ENCODE measurements at regions not wholly inside any gene's neighbourhood (a gene's known extent, or its start where the extent isn't known, plus 50 kb on each side); places are given as distances from the start of the nearest gene placed in this dataset.
"Not testable (repeated sequence)": the region's sequence is repeated elsewhere in the genome, so short reads cannot be mapped to it uniquely, and the experiment has no call there.

DNA sequence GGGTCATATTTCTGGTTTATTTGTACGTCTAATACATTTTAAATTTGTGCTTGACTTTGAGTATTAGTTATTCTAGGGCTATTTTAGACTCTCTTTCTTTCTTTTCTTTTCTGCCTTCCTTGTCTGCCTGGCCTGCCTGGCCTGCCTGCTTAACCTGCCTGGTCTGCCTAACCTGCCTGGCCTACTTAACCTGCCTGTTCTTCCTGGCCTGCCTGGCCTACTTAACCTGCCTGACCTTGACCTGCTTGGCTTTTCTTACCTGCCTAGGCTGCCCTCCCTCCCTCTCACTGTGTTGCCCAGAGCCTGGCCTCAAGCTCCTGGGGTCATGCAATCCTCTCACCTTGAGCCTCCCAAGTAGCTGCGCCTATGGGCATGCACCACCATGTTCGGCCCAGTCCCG, 83.7 kb downstream of the PMAIP1 start:
- DNase-seq (ENCODE audit: extremely low spot score) = no peak
- ChIA-PET POLR2A (no interaction called here), CTCF (interaction anchor here (0.6 kb wide), 1 partner anchor 12 kb away, joined by 3 read pairs; no protein-coding TSS in a partner anchor)
- TF ChIP-seq, protein P1, sequence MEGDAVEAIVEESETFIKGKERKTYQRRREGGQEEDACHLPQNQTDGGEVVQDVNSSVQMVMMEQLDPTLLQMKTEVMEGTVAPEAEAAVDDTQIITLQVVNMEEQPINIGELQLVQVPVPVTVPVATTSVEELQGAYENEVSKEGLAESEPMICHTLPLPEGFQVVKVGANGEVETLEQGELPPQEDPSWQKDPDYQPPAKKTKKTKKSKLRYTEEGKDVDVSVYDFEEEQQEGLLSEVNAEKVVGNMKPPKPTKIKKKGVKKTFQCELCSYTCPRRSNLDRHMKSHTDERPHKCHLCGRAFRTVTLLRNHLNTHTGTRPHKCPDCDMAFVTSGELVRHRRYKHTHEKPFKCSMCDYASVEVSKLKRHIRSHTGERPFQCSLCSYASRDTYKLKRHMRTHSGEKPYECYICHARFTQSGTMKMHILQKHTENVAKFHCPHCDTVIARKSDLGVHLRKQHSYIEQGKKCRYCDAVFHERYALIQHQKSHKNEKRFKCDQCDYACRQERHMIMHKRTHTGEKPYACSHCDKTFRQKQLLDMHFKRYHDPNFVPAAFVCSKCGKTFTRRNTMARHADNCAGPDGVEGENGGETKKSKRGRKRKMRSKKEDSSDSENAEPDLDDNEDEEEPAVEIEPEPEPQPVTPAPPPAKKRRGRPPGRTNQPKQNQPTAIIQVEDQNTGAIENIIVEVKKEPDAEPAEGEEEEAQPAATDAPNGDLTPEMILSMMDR (IDR thresholded peaks at IDR 0.05; ENCODE audit: control extremely low read depth, extremely low read depth, low read depth, missing control alignments) = no peak

DNA sequence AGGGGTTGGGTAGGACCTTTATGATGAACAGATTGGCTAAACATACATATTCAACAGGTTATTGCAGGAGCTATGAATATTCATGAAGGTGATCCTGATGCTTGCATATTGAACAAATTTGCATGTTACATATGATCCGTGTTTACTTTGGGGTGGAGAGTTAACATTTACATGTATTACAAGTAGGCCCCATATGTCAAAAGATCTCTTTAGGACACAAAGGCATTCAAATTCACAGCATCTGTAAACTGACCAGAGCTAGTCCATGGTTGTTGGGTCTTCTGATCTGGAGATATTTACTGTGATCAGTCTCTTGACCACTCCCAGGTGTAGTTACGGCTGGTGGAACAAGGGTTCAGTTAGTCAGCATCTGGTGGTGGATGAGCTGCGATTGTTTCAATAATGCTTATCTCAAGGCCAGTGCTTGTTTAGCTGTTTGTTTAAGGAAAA, 80.4 kb downstream of the PMAIP1 start:
- POLR2A ChIA-PET = interaction anchor here (0.6 to 2.1 kb wide), 2 partner anchors 80 to 104 kb away, joined by 6 to 10 read pairs; partner anchors contain the start of gene PMAIP1
- DNase-seq (ENCODE audit: extremely low spot score) = no peak
- TF ChIP-seq, protein P1 (IDR thresholded peaks at IDR 0.05; ENCODE audit: control extremely low read depth, extremely low read depth, low read depth, missing control alignments) = no peak
- CTCF ChIA-PET = interaction anchor here (1.0 to 4.4 kb wide), 10 partner anchors 8 to 157 kb away, joined by 3 to 39 read pairs (median 3); no protein-coding TSS in a partner anchor

DNA sequence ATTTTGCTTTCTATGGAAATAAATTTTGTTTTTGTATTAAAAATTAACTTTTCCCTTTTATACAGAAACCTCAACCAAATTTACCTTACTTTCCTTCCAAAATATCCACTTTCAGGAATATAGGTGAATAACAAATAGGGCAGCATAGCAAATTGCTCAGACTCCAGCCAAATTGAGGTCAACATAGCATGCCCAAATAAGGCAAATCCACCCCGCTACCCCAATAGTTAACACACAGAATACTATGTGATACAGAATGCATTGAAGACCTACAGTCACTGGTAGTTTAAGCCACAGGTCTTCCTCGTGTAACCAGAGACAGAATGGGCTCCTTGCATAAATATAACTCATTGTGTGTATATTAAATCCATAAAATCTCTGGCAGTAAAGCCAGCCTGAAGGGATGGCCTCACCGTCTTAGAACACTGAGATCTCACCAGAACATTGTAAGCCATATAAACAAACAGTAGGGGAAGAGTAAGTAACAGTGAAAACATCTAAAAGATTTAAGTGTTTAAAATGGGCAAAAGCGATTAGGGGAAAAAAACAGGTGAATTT, 72.2 kb downstream of the PMAIP1 start:
- TF ChIP-seq, protein P1 (IDR thresholded peaks at IDR 0.05; ENCODE audit: control extremely low read depth, extremely low read depth, low read depth, missing control alignments) = no peak
- CTCF ChIA-PET = interaction anchor here (0.9 to 1.0 kb wide), 2 partner anchors 16 to 40 kb away, joined by 3 read pairs; no protein-coding TSS in a partner anchor
- DNase-seq (ENCODE audit: extremely low spot score) = no peak
- POLR2A ChIA-PET = no interaction called here

DNA sequence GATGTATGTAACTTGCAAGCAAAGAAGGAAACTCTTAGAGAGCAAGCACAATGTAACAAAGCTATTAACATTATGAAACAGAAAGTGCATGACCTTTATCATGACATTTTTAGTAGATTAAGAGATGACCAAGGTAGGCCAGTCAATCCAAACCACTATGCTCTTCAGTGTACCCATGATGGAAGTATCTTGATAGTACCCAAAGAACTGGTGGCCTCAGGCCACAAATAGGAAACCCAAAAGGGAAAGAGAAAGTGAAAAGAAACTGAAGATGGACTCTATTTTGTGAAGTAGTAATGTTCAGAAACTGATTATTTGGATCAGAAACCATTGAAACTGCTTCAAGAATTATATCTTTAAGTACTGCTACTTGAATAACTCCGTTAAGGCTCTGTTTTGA, 71.3 kb downstream of the PMAIP1 start:
- CTCF ChIA-PET = interaction anchor here (0.9 to 1.0 kb wide), 2 partner anchors 17 to 39 kb away, joined by 3 read pairs; no protein-coding TSS in a partner anchor
- DNase-seq (ENCODE audit: extremely low spot score); POLR2A ChIA-PET: not testable (repeated sequence)

DNA sequence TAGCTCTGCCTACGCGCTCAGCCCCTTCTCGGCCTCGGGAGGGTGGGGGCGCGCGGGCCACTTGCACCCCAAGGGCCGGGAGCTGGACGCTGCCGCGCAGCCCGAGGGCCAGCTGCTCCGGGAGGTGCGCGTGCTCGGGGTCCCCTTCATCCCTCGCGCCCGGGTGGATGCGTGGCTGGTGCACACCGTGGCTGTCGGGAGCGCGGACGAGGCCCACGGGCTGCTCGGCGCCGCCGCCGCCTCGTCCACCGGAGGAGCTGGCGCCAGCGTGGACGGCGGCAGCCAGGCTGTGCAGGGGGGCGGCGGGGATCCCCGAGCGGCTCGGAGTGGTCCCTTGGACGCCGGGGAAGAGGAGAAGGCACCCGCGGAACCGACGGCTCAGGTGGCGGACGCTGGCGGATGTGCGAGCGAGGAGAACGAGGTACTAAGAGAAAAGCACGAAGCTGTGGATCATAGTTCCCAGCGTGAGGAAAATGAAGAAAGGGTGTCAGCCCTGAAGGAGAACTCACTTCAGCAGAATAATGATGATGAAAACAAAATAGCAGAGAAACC, 69.8 kb downstream of the PMAIP1 start:
- POLR2A ChIA-PET; DNase-seq (ENCODE audit: extremely low spot score): not testable (repeated sequence)
- CTCF ChIA-PET = interaction anchor here (1.4 kb wide), 1 partner anchor 26 kb away, joined by 4 read pairs; no protein-coding TSS in a partner anchor

DNA sequence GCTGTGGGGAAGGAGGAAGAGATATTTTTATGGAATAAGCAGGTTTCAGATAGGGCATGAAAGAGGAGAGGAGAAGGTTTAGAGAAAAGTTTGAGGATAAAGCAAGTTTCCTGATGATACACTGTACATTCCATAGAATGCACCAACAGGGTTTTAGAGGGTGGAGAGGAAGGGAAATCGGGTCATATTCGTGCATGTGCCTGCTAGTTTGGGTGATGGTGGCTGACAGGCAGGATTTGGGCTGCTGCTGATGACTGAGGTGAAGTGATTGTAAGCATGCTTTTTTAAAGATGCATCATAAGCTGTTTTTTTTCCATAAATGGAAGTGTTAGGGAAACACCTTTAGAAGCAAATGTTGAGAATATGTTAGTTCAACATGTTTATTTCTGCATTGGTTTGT, 68.8 kb downstream of the PMAIP1 start:
- POLR2A ChIA-PET = no interaction called here
- CTCF ChIA-PET = interaction anchor here (1.0 to 2.3 kb wide), 5 partner anchors 12 to 132 kb away, joined by 3 to 16 read pairs (median 4); no protein-coding TSS in a partner anchor
- DNase-seq (ENCODE audit: extremely low spot score) = no peak
- TF ChIP-seq, protein P1 (IDR thresholded peaks at IDR 0.05; ENCODE audit: control extremely low read depth, extremely low read depth, low read depth, missing control alignments) = no peak

DNA sequence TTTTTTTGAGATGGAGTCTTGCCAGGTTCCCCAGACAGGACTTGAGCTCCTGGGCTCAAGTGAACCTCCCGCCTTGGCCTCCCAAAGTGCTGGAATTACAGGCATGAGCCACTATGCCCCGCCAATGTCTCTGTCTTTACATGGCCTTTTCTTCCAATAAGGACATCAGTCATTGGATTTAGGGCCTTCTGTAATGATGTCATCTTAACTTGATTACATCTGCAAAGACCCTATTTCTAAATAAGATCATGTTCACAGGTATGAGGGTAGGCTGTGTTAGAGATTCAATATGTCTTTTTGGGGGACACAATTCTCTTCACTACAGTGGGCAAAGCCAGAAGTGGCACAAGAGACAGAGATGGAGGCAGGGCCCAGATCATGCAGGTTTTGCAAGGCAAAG, 68.1 kb downstream of the PMAIP1 start:
- POLR2A ChIA-PET = interaction anchor here (0.7 kb wide), 1 partner anchor 16 kb away, joined by 4 read pairs; no protein-coding TSS in a partner anchor

More for the DNA sequence above, 68.1 kb downstream of the PMAIP1 start:
- TF ChIP-seq, protein P1 (IDR thresholded peaks at IDR 0.05; ENCODE audit: control extremely low read depth, extremely low read depth, low read depth, missing control alignments) = no peak
- CTCF ChIA-PET = interaction anchor here (1.0 to 2.3 kb wide), 5 partner anchors 12 to 131 kb away, joined by 3 to 16 read pairs (median 6); no protein-coding TSS in a partner anchor
- no peak for DNase-seq (ENCODE audit: extremely low spot score)
